Peyer's patch (tissue), 4 donors: ENCODE measurements at regions not wholly inside any gene's neighbourhood (a gene's known extent, or its start where the extent isn't known, plus 50 kb on each side); places are given as distances from the start of the nearest gene placed in this dataset.

Experiments
- DNase-seq, 3 donors: peaks; one replicate each; pipeline ENCODE4 v3.0.0-alpha.2; 2017 to 2019
- H3K27ac ChIP-seq, 4 donors: fragments of 200-600 bp; sonication (generic); one replicate each; pipeline ENCODE4 v1.5.1; 2016 to 2019
- H3K27me3 ChIP-seq, 2 donors: fragments of 200-600 bp; sonication (generic); one replicate each; pipeline ENCODE4 v1.5.1; 2019
- H3K36me3 ChIP-seq, 3 donors: fragments of 200-600 bp; sonication (generic); one replicate each; pipeline ENCODE4 v1.5.1; 2016 to 2019
- H3K4me1 ChIP-seq, 4 donors: fragments of 200-600 bp; sonication (generic); one replicate each; pipeline ENCODE4 v1.5.1; 2016 to 2019
- H3K4me3 ChIP-seq, 4 donors: fragments of 200-600 bp; sonication (generic); 1 replicate in 3 of 4; 2 replicates in 1 of 4; pipeline ENCODE4 v1.5.1; 2016 to 2019; ENCODE audit warnings: mild to moderate bottlenecking in 1 of 4
- H3K9me3 ChIP-seq, 4 donors: fragments of 200-600 bp; sonication (generic); one replicate each; pipeline ENCODE4 v1.5.1; 2016 to 2019; ENCODE audit warnings: mild to moderate bottlenecking in 1 of 4
- POLR2A ChIP-seq, 2 donors: fragments of 450-650 bp; IDR thresholded peaks; one replicate each; pipeline ENCODE4 v1.5.1; 2017; ENCODE audit warnings: antibody characterized with exemption in 2 of 2, mild to moderate bottlenecking in 2 of 2, moderate library complexity in 2 of 2
- TF ChIP-seq, protein P1 (sequence below), 6 experiments: fragments of 450-650 bp in 4 of 6; fragments of 200-600 bp in 2 of 6; sonication (generic) in 1 of 6; IDR thresholded peaks; one replicate each; pipeline ENCODE4 v1.5.1; 2017 to 2019; ENCODE audit warnings: antibody characterized with exemption in 6 of 6, mild to moderate bottlenecking in 3 of 6, moderate library complexity in 1 of 6

DNA sequence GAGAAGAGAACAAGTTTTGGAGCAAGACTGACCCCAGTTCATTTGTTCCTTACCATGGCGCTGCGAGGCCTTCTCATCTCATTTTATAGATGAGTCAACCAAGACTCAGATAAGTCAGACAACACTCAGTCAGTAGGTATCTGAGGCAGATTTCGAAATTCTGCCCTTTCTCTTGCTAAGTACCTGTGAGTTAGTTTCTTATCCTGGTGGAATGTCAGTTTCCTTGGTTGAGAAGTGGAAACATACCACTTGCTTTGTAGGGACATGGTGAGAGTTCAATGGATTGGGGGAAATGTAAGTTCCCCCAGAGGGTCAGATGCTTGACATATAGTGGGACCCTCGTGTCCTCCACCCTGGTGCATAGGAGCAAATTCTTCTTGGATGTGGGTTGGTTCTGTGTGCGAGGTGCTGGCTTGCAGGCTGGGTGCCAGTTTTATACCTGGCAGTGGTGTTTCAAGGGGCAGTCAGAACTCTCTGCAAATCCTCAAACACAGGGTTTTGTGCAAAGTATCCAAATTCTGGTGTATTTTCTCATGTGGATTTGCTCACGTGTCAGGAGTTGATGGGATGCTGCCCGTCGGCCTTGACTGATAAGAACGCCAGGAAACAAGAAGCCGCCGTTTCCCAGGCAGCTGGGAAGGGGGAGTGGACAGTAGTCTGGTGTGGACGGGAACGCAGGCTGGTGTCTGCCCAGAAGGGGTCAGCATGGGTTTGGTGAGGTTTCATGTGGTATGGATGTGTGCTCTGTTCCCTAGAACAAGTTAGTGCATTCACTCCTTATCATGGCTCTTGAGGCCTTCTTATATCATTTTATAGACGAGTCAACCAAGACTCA is 61.1 kb upstream of the CIBAR2 start:
- Histone ChIP-seq H3K4me1 (peaks cover 0 to 60% (median 5%) of the 10 kb centered on the region in 4 donors), H3K4me3 (no peak overlapping the region), H3K27me3 (no peaks in the 10 kb centered on the region), H3K27ac (peak overlapping the region in 3 of 4 donors; percentile 38 to 59 (median 54)), H3K9me3 (no peaks in the 10 kb centered on the region), H3K36me3 (no peaks in the 10 kb centered on the region)
- no peak for TF ChIP-seq POLR2A (IDR thresholded peaks at IDR 0.05)
- TF ChIP-seq, protein P1, sequence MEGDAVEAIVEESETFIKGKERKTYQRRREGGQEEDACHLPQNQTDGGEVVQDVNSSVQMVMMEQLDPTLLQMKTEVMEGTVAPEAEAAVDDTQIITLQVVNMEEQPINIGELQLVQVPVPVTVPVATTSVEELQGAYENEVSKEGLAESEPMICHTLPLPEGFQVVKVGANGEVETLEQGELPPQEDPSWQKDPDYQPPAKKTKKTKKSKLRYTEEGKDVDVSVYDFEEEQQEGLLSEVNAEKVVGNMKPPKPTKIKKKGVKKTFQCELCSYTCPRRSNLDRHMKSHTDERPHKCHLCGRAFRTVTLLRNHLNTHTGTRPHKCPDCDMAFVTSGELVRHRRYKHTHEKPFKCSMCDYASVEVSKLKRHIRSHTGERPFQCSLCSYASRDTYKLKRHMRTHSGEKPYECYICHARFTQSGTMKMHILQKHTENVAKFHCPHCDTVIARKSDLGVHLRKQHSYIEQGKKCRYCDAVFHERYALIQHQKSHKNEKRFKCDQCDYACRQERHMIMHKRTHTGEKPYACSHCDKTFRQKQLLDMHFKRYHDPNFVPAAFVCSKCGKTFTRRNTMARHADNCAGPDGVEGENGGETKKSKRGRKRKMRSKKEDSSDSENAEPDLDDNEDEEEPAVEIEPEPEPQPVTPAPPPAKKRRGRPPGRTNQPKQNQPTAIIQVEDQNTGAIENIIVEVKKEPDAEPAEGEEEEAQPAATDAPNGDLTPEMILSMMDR (IDR thresholded peaks at IDR 0.05), result no peak
- DNase-seq, result no peak

DNA sequence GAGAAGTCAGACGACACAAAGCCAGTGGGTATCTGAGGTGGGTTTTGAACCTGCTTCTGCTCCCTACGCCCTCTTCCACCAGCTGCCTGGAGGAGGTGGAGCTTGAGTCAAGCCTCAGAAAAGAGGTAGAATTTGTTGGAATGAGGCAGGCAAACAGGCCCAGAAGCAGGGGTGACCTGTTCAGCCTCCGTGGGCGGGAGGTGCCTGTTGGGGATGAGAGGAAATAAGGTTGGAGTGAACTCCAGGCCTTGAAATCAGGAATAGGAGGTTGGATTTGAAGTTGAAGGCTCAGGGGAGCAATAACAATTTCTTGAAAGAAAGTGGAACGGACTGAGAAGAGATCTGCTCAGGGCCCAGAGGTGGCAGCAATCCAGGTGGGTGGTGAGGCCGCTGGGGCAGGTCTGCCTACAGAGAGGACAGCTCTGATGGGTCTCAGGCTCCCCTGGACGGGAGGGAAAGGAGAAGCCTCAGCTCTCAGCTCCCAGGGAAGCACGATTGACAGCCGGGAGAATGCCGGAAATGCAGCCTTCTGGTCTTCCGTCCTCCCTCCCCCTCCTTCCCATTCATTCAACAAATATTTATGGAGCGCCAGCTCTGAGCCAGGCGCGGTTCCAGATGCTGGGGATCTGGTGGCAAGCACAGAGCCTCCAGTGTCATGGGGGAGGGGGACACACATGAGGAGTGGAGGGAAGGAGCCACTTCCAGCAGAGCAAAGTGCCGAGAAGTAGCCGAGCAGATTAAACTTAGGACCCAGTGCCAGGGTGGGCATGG is 61.9 kb upstream of the CIBAR2 start:
- Histone ChIP-seq H3K36me3 (no peaks in the 10 kb centered on the region), H3K4me1 (peaks cover 0 to 54% (median 5%) of the 10 kb centered on the region in 4 donors), H3K27ac (peak overlapping the region in 2 of 4 donors; percentile 54 to 59), H3K9me3 (no peaks in the 10 kb centered on the region), H3K4me3 (no peak overlapping the region), H3K27me3 (no peaks in the 10 kb centered on the region)
- TF ChIP-seq, protein P1 (IDR thresholded peaks at IDR 0.05), result no peak
- TF ChIP-seq POLR2A (IDR thresholded peaks at IDR 0.05), result no peak
- DNase-seq, result no peak

DNA sequence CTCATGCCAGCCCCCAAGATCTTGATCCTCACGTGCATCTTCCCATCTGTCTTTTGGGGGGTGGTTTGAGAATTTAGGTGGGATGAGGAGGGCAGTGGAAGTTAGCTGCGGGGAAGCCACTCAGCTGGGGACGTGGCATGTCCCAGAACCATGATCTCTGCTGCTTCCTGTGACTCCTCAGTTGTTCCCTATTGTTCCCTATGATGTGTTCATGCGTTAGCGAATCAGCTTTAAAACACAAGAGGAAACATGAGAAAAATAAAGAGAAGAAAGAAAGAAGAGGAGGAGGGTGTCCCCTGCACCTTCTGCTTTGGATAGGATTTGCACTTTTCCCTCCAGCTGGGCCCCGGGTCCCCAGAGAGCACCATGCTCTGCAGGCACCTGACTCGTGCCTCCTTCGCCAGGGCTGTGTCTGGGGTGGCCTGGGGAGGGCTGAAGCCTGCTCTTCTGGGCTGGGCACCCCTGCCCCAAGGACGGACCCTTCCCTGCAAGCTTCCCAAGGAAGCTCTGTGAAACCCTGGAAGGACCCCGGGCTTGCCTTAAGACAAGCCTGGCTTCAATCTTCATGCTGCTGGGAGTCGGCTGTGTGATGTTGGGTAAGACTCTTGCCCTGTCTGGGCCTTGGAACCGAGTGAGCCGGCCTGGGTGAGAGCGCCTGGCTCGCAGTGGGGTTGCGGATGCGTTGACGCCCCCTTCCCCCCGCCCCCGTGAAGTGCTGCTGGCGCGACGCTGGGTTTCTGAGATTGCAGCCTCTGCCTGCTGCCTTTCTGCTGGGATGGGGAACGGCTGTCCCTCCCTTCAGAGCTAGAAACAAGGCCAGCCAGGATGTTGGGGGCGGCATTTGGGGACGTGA is 62.8 kb upstream of the CIBAR2 start:
- no peaks in the 10 kb centered on the region for H3K9me3 ChIP-seq
- TF ChIP-seq, protein P1 (IDR thresholded peaks at IDR 0.05), result no peak
- TF ChIP-seq POLR2A (IDR thresholded peaks at IDR 0.05), result no peak
- H3K27ac ChIP-seq, result peak overlapping the region in 2 of 4 donors; percentile 17 to 59
- peaks cover 0 to 49% (median 2%) of the 10 kb centered on the region in 4 donors for H3K4me1 ChIP-seq
- H3K36me3 ChIP-seq, result no peaks in the 10 kb centered on the region
- DNase-seq, result no peak
- no peak overlapping the region for H3K4me3 ChIP-seq
- H3K27me3 ChIP-seq, result no peaks in the 10 kb centered on the region

DNA sequence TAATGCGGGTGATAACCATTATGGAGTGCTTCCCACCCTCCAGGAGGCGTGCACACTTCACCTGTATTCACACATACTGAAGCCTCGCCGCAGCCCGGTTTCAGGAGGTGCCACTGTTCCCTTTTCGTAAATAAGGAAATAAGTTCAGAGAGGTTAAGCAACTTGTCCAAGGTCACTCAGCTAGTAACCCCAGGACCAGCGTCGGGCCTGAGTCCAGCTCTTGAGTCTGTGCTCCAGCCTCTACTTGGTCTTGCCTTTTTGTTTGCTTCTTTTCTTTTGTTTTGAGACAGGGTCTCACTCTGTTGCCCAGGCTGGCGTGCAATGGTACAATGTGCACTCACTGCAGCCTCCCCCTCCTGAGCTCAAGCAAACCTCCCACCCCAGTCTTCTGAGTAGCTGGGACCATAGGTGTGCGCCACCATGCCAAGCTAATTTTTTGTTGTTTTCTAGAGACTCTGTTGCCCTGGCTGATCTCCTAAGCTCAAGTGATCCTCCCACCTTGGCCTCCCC is 63.5 kb upstream of the CIBAR2 start:
- no peaks in the 10 kb centered on the region for H3K36me3 ChIP-seq
- H3K27me3 ChIP-seq, result no peaks in the 10 kb centered on the region

More for the DNA sequence above, 63.5 kb upstream of the CIBAR2 start:
- Histone ChIP-seq H3K4me1 (peaks cover 0 to 42% (median 0%) of the 10 kb centered on the region in 4 donors), H3K27ac (no peak overlapping the region), H3K9me3 (no peaks in the 10 kb centered on the region), H3K4me3 (no peak overlapping the region)
- DNase-seq, result no peak
- TF ChIP-seq, protein P1 (IDR thresholded peaks at IDR 0.05), result no peak
- TF ChIP-seq POLR2A (IDR thresholded peaks at IDR 0.05), result no peak
